ENCODE measurements at regions not wholly inside any gene's neighbourhood (a gene's known extent, or its start where the extent isn't known, plus 50 kb on each side); places are given as distances from the start of the nearest gene placed in this dataset.

- in situ Hi-C loops (cut with MboI; ENCODE audit: low pct_unique_long_range_greater_than_20kb, low sequenced_read_pairs, unreplicated experiment): no loop called here
- TF ChIP-seq CTCF (IDR thresholded peaks at IDR 0.05; ENCODE audit: extremely low read depth, insufficient read depth, missing control alignments): no peak
- no peak for DNase-seq (ENCODE audit: low spot score)
Observed at GRCh38 chr12:115697340-115697739, 580.2 kb downstream of the MED13L start.

- DNase-seq (ENCODE audit: low spot score): no peak
- TF ChIP-seq CTCF (IDR thresholded peaks at IDR 0.05; ENCODE audit: extremely low read depth, insufficient read depth, missing control alignments): no peak
- in situ Hi-C loops (cut with MboI; ENCODE audit: low pct_unique_long_range_greater_than_20kb, low sequenced_read_pairs, unreplicated experiment): no loop called here
Observed at GRCh38 chr12:115694564-115694963, 582.9 kb downstream of the MED13L start.

- in situ Hi-C loops (cut with MboI; ENCODE audit: low pct_unique_long_range_greater_than_20kb, low sequenced_read_pairs, unreplicated experiment): no loop called here
- TF ChIP-seq CTCF (IDR thresholded peaks at IDR 0.05; ENCODE audit: extremely low read depth, insufficient read depth, missing control alignments): no peak
- no peak for DNase-seq (ENCODE audit: low spot score)
Observed at GRCh38 chr12:115693970-115694369, 583.5 kb downstream of the MED13L start.

GRCh38 chr12:115691123-115691522 lies 586.4 kb downstream of the MED13L start:
- TF ChIP-seq CTCF (IDR thresholded peaks at IDR 0.05; ENCODE audit: extremely low read depth, insufficient read depth, missing control alignments): no peak
- in situ Hi-C loops (cut with MboI; ENCODE audit: low pct_unique_long_range_greater_than_20kb, low sequenced_read_pairs, unreplicated experiment): no loop called here
- DNase-seq (ENCODE audit: low spot score): no peak

GRCh38 chr12:115687094-115687493 lies 590.4 kb downstream of the MED13L start:
- no peak for TF ChIP-seq CTCF (IDR thresholded peaks at IDR 0.05; ENCODE audit: extremely low read depth, insufficient read depth, missing control alignments)
- in situ Hi-C loops (cut with MboI; ENCODE audit: low pct_unique_long_range_greater_than_20kb, low sequenced_read_pairs, unreplicated experiment): no loop called here
- no peak for DNase-seq (ENCODE audit: low spot score)

- in situ Hi-C loops (cut with MboI; ENCODE audit: low pct_unique_long_range_greater_than_20kb, low sequenced_read_pairs, unreplicated experiment): no loop called here
- TF ChIP-seq CTCF (IDR thresholded peaks at IDR 0.05; ENCODE audit: extremely low read depth, insufficient read depth, missing control alignments): no peak
- no peak for DNase-seq (ENCODE audit: low spot score)
Observed at GRCh38 chr12:115683240-115683780, 594.2 kb downstream of the MED13L start.

GRCh38 chr12:115680967-115681366 lies 596.5 kb downstream of the MED13L start:
- no peak for DNase-seq (ENCODE audit: low spot score)
- no peak for TF ChIP-seq CTCF (IDR thresholded peaks at IDR 0.05; ENCODE audit: extremely low read depth, insufficient read depth, missing control alignments)
- in situ Hi-C loops (cut with MboI; ENCODE audit: low pct_unique_long_range_greater_than_20kb, low sequenced_read_pairs, unreplicated experiment): no loop called here

Measured in GM13977 (cell line).